ENCODE measurements at regions not wholly inside any gene's neighbourhood (a gene's known extent, or its start where the extent isn't known, plus 50 kb on each side); places are given as distances from the start of the nearest gene placed in this dataset.

GRCh38 chr6:150676344-150676743 lies 76.7 kb downstream of the PLEKHG1 start:
- TF ChIP-seq, protein P1, sequence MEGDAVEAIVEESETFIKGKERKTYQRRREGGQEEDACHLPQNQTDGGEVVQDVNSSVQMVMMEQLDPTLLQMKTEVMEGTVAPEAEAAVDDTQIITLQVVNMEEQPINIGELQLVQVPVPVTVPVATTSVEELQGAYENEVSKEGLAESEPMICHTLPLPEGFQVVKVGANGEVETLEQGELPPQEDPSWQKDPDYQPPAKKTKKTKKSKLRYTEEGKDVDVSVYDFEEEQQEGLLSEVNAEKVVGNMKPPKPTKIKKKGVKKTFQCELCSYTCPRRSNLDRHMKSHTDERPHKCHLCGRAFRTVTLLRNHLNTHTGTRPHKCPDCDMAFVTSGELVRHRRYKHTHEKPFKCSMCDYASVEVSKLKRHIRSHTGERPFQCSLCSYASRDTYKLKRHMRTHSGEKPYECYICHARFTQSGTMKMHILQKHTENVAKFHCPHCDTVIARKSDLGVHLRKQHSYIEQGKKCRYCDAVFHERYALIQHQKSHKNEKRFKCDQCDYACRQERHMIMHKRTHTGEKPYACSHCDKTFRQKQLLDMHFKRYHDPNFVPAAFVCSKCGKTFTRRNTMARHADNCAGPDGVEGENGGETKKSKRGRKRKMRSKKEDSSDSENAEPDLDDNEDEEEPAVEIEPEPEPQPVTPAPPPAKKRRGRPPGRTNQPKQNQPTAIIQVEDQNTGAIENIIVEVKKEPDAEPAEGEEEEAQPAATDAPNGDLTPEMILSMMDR (IDR thresholded peaks at IDR 0.05; ENCODE audit: insufficient read depth, low read depth, low read length), result no peak
- no peak for TF ChIP-seq EZH2 (IDR thresholded peaks at IDR 0.05; ENCODE audit: insufficient read depth, low read length)
